Stimulated activated CD8-positive, alpha-beta memory T cell treated with anti-CD3 and anti-CD28 coated beads, Interleukin-4, amount 100 ng/mL, for 48 hours (primary cell): ENCODE measurements at regions not wholly inside any gene's neighbourhood (a gene's known extent, or its start where the extent isn't known, plus 50 kb on each side); places are given as distances from the start of the nearest gene placed in this dataset.

Source experiments
- DNase-seq: peaks from one replicate; pipeline ENCODE4 v3.0.0-alpha.2; 2020

DNA sequence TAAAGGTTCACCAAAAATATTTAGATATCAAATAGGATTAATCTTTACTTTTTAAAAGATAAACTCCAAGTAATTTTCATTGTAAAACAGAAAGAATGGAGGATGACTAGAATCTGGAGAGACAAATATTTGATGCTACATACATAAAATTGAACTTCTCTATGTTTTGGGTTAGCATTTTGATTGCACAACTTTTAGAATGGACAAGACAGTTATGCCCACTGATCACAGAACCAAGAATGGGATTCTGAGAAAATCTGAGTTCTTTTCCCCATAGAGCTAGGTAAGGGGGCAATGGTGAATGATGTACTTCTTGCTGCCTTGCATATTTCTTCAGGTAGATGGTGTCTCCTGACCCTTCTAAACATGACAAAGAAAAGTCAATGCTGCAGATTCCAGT is 191.2 kb upstream of the ZEB2 start:
- no peak for DNase-seq

DNA sequence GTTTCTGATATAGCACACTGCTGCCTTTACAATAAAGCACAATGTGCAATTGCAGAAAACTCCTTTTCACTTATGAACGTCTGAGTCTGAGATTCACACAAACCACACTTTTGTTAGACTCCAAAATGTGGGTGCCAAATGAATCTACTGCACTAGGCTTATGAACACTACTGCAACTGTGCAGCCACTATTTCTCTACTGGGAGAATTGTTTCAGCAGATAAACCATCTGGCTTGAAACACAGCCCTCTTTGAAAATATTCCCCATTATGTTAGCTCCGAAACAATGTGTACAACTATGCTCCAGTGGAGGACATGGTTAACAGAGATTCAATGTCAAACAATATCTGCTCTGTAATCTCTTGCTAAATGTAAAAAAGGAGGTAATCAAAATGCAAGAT is 188.7 kb upstream of the ZEB2 start:
- DNase-seq: no peak

DNA sequence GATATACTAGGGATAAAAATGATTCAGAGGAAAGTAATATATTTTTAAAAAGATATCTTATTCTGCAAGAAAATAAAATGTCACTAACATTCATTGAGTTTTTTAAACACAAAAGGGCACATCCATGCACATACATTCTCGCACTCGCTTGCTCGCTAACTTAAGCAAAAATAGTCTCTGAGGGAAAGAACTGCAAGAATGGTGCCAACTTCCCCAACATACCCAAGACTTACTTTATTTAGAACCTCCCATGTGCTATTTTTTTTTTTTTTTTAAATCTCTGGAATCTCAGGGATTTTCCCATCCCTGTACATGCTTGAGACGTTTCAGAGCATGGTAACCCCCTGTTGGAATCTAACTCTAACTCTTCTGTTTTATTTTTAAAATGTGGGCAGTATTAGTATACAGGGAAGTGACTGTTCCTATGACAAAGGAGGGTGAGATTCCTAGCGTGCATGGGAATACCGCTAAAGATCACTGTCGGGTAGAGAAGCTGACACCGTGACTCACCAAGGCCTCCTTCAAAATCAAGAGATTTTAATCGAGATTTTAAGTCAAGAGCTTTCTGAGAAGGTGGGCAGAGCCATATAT is 187.9 kb upstream of the ZEB2 start:
- no peak for DNase-seq

GRCh38 chr2:144706647-144707046 is 186.7 kb upstream of the ZEB2 start:
- no peak for DNase-seq

- no peak for DNase-seq
These were observed 185.7 kb upstream of the ZEB2 start for GRCh38 chr2:144705328-144706245.

DNA sequence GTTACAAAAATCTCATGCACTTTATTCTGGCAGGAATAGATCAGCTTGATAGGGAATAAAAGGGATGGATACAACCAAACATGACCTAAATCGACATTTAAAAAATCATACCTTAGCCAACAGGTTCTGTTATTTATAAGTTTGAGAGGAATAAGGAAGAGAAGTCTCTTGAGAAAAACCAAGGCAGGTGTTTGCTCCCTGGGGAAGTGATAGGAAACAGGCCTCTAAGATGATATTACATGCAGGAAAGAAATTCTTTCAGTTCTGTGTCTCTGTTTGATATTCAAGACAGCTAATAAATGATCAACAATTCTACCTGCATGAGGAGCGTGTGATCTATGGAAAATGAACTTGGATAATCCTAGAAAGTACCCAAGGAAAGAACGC is 184.8 kb upstream of the ZEB2 start:
- no peak for DNase-seq

DNA sequence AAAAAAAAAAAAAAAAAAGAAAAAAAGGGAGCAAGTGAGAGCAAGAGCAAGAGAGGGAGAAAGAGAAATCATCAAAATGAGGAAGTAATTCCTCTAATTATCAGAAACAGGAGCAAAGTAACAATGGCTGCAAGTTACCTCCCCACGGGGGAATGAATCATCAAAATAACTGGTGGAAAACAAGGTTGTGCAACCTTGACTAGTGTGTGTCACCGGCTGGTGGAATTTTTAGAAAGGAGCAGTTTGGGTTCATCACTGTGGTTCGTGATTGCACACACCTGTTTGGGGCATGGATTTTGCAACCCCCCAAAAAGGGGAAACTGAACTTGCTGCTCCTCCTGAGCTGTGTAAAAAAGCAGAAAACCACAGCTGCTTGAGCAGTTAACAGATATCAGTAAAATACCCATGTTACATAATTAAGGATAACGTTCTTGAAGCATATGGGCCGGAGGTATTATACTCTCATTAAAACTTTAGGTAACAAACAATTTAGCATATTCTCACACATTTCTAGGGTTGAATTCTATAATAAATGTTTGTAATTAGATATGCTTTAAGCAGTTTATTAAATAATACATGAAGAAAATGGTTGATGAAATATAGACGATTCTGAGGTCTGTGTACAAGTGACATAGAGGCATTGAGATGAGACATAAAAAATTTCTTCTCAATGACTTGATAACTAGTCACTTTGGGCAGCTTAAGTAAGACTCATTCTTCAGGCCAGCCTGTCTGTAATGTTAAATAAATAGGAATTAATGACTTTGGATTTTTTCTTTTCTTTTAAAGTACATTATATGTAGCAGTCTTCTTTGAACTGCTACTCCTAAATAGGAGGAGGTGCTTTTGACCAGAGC is 184.2 kb upstream of the ZEB2 start:
- DNase-seq: peak; percentile 22

GRCh38 chr2:144702051-144702450 is 182.1 kb upstream of the ZEB2 start:
- DNase-seq: no peak

DNA sequence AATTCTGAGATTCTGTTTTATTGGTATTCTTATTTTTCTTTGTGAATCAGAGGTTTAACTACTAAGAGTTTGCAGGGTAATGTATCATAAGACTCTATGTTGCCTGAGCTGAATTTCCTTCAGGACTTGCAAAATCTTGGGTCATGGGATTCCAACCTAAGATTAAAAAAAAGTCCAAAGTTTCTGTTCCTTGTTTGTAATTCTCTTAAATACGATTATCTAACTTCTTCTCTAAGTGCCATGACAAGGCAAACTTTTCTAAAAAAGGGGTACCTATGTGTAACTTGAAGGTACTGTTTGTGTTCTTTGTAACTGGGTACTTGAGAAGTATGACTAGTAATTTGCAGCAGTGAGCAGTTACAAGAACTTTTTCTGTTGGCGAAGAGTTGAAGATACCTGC is 181.3 kb upstream of the ZEB2 start:
- DNase-seq: no peak

- DNase-seq: no peak
These were observed 178.2 kb upstream of the ZEB2 start for GRCh38 chr2:144698156-144698555.

- no peak for DNase-seq
These were observed 175.7 kb upstream of the ZEB2 start for GRCh38 chr2:144695657-144696056.

DNA sequence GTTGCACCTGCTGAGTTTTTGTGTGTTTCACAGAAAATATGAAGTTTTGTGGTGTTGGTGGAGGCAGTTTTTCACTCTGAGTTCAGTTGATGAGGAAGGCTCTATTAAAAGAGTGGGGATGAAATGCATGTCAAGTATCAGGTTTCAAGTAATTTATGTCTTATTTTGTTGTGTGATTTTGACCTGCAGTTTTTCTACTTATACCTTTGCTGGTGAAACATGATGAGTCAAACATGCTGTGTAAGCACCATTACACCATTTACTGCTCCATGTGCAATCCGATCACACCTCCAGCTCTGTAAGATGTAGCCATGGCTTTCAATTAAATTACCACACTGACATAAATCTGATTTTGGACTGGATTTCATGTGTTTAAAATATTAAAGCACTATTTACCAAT is 174.5 kb upstream of the ZEB2 start:
- no peak for DNase-seq

DNA sequence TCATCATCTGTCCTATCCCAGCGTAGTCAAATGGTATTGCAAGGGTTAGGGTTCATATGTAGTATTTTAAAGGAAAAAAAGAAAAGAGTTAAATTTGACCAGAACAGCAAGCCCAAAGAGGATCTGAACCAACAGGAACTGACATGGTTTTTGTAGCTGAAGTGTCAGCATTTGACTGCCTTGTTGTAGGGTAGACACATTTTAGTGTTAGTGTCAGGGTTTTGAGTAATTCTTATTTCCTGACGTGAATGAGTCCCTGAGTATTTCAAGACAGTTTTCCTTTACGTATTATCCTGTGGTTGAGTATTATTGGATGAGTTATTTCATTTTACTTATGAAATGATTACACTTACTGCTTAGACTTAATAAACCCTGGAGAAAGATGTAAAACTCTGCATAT is 173.3 kb upstream of the ZEB2 start:
- DNase-seq: no peak

DNA sequence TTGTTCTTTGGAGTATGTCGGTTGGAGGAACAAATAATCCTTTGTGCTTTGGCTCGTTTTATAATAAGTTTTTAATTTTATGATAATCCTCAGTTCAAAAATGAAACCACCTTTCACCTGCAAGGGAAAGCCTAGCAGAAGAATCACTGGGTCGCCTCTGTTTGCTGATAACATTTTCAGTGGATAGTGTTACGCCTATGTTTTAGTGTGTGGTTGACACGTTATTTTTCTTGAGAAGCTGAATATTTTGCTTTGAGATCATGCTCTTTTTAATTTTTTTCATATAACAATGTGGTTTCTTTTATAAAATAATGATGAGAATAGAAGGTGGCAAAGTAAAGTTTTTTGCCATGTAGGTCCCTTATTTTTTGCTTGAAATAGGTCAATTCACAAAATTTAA is 172.7 kb upstream of the ZEB2 start:
- no peak for DNase-seq

DNA sequence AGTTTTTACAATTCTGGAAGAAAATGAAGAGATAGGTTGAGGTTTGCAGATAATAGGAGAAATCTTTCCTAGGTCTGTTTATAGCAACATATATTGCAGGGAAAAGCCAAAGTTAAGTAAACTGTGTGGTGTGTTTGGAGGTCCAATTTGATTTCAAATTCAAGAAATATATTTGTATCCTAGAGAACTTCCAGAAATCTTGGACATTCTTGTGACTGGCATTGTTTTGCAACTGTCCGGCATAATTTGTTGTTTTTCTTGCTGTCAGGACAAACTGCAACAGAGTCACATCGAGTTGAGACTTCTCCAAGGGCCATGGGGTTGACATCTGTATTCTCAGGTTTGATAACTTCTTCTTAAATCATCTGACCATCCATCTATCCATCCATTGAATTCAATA is 170.9 kb upstream of the ZEB2 start:
- DNase-seq: no peak

- DNase-seq: no peak
These were observed 166.7 kb upstream of the ZEB2 start for GRCh38 chr2:144686518-144687215.

DNA sequence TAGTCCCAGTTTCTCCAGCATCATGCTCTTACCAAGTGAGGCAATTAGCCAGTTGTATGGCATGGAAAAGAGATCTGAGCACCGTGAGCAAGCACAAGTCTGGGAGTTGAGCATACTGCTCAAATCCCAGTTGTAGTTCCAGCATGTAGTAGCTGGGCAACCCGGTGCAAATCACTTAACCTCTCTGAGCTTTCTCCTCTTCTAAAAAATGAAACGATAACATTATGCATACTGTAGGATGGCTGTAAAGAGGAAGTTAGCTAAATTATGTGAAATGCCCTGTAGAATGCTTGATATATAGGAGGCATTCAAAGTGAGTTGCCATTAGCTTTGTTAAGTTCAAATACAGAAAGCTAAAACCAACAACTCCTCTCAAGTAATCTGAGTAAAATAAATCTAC is 164.0 kb upstream of the ZEB2 start:
- no peak for DNase-seq

DNA sequence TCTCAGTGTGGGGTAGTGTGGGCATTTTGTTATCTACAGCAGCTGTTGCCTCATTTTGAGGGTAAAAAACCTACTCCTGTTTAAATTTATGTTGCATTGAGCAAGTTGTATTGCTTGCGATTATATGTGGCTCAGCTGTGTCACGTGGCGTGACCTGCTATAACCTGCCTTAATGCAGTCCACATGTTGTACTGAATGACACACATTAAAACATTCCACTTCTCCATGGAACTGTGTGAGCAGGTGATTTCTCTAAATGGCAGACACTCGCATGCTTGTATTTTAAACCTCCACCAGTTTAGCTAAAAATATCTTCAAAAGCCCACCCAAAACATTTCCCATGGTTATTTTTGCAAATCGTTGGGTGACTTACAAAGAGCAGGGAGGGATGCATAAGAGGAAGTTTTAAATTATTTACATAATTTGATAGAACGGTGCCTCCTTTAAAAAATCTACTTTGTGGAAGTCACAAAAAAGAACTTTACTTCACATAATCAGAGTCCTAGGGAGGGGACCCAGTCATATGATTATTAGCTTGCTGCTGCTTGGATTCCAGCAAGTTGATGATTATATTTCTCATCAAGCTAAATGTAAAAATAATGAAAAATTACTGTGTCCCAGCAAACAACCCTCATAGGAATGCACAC is 163.3 kb upstream of the ZEB2 start:
- DNase-seq: no peak

- DNase-seq: no peak
These were observed 162.3 kb upstream of the ZEB2 start for GRCh38 chr2:144682248-144682647.

DNA sequence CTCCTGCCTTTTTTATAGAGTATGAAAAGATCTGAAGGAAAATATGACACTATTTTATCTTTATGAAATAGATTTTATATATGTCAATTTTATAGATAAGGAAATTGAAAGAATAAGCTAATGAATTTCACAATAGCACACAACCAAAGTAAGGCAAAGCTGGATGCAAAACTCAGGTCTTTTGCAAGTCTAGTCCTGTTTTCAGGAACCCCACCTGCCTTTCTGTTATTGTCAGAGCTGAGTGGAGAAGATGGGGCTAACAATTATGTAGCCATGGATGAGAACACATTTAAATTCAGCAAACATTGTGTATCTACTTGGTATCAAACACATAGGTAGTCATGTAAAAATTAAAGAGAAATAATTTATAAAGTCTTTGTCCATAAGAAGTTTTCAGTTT is 161.5 kb upstream of the ZEB2 start:
- DNase-seq: no peak

DNA sequence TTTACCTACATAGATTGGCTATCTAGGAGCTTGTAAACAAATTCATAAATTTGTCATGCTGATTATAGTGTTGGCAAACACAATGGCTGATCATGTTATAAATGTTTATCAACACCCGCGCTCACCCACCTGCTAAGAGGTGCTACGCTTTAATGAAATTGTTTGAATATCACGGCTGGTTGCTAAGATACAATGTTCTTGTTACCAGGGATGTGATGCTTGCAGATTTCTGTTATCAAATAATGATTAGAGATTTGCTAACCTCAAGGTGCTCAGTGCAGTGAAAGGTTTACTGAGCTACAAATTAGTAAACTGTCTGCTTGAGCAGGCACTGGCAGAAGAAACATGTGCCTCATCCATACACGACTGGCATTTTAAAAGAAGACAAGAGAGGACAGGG is 160.0 kb upstream of the ZEB2 start:
- DNase-seq: no peak

DNA sequence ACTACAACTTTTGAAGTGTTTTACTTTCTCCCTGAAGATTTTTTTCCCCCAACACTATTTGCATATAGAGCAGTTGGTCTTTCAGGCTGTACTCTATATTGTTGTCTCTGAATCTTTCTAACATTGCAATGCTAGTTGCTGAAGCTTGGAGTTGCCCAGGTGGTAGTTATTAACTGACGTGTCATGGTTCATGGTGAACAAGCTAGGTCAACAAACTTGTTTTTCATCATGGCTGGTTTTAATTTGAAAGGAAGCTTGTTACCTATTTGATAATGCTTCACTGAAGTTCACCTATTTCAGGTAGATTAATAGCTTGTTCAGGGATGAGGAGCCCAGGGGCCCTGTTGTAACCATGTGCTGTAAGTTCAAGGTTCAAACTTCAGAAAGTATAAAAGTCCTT is 158.8 kb upstream of the ZEB2 start:
- DNase-seq: no peak

DNA sequence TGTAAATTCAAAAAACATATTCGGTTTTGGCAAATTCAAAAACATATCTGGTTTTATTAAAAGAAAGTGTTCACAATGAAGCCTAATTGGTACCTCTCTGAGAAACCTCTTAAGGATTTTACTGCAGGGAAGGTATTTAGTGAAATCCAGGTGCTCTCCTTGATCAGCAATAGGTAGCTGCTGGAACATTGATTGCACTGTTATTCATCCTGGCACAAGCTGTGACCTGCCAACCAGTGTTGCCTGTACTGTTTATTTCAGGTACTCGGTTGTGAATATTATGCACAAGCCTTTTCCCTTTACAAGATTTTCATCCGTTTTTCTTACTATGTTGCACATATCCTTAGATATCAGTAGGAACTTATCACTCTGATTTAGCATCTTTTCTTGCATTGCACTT is 155.8 kb upstream of the ZEB2 start:
- no peak for DNase-seq
